ENCODE measurements at regions not wholly inside any gene's neighbourhood (a gene's known extent, or its start where the extent isn't known, plus 50 kb on each side); places are given as distances from the start of the nearest gene placed in this dataset.

- ChIA-PET POLR2A (no interaction called here), CTCF (no interaction called here)
- no peak for TF ChIP-seq ZNF658 (tag by site-specific recombination; IDR thresholded peaks at IDR 0.05)
- TF ChIP-seq ZNF394 (tag by site-specific recombination; IDR thresholded peaks at IDR 0.05; ENCODE audit: borderline replicate concordance): no peak
- TF ChIP-seq ZNF133 (tag by site-specific recombination; IDR thresholded peaks at IDR 0.05): no peak
- no peak for TF ChIP-seq GLI4 (tag by site-specific recombination; IDR thresholded peaks at IDR 0.05)
- no peak for TF ChIP-seq ZNF776 (tag by site-specific recombination; IDR thresholded peaks at IDR 0.05; ENCODE audit: borderline replicate concordance)
- TF ChIP-seq ZNF596 (tag by site-specific recombination; IDR thresholded peaks at IDR 0.05): no peak
- TF ChIP-seq PRDM2 (tag by site-specific recombination; IDR thresholded peaks at IDR 0.05; ENCODE audit: borderline replicate concordance): no peak
- no peak for TF ChIP-seq ZBTB8A (tag by site-specific recombination; IDR thresholded peaks at IDR 0.05)
- no peaks in the 10 kb centered on the region for H3K4me1 ChIP-seq (ENCODE audit: control insufficient read depth, insufficient read depth, low read length)
- H3K4me3 ChIP-seq (ENCODE audit: low read depth, low read length): no peak overlapping the region
- no peaks in the 10 kb centered on the region for H3K9me3 ChIP-seq (ENCODE audit: control insufficient read depth, insufficient read depth, low read depth, low read length)
- H3K27ac ChIP-seq (ENCODE audit: extremely low read depth, low read depth, low read length): no peak overlapping the region
- no peaks in the 10 kb centered on the region for H3K36me3 ChIP-seq (ENCODE audit: control insufficient read depth in 2 of 2, insufficient read depth in 1 of 2, low read length in 2 of 2)
Measured at GRCh38 chr13:37429976-37430375, 168.6 kb downstream of the POSTN start.

DNA sequence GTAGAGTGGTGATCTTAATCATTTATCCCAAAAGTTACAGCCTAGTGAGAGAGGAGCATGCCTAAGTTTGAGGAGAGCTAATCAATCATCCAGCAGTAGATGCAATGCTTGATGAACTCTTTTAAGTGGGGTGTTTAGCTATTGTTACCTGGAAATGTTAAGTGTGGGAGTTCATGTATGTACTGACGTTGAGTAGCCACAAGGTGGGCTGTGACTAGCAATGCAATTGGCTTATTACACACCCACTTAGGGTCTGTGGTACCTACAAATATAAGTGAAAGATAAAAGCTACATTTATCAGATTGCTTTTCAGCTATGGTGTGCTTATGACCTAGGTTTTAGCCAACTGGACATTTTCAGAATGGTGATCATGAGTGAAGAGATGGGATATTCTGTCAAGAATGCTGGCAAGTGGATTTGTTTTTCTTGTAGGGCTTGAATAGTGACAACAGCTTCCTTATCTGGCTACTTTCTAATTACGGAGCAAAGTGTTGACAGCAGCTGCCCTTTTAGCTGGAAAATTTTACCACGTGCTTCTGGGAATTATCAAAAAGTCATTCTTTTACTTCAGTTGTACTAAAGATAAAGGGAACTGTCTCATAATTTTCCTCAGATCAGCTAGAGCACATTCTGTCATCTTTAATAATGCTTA, 170.6 kb downstream of the POSTN start:
- Histone ChIP-seq H3K4me1 (ENCODE audit: control insufficient read depth, insufficient read depth, low read length) (no peaks in the 10 kb centered on the region), H3K36me3 (ENCODE audit: control insufficient read depth in 2 of 2, insufficient read depth in 1 of 2, low read length in 2 of 2) (no peaks in the 10 kb centered on the region), H3K27ac (ENCODE audit: extremely low read depth, low read depth, low read length) (no peak overlapping the region), H3K9me3 (ENCODE audit: control insufficient read depth, insufficient read depth, low read depth, low read length) (no peaks in the 10 kb centered on the region), H3K4me3 (ENCODE audit: low read depth, low read length) (no peak overlapping the region)
- ChIA-PET CTCF (interaction anchor here (0.9 to 1.1 kb wide), 3 partner anchors 88 to 201 kb away, joined by 3 read pairs; no protein-coding TSS in a partner anchor), POLR2A (no interaction called here)
- TF ChIP-seq TRIM28 (IDR thresholded peaks at IDR 0.05; ENCODE audit: borderline replicate concordance, low read length) (no peak), ZNF174 (tag by site-specific recombination; IDR thresholded peaks at IDR 0.05) (no peak), ZNF23 (tag by site-specific recombination; IDR thresholded peaks at IDR 0.05; ENCODE audit: borderline replicate concordance) (no peak), ZNF544 (tag by site-specific recombination; IDR thresholded peaks at IDR 0.05) (no peak), ZNF670 (tag by site-specific recombination; IDR thresholded peaks at IDR 0.05; ENCODE audit: low read depth) (no peak), ZSCAN30 (tag by site-specific recombination; IDR thresholded peaks at IDR 0.05) (no peak), ZSCAN4 (tag by site-specific recombination; IDR thresholded peaks at IDR 0.05) (no peak), BCL11B (tag by site-specific recombination; IDR thresholded peaks at IDR 0.05; ENCODE audit: low read depth) (no peak), ZNF169 (tag by site-specific recombination; IDR thresholded peaks at IDR 0.05) (no peak)
- TF ChIP-seq, protein P1, sequence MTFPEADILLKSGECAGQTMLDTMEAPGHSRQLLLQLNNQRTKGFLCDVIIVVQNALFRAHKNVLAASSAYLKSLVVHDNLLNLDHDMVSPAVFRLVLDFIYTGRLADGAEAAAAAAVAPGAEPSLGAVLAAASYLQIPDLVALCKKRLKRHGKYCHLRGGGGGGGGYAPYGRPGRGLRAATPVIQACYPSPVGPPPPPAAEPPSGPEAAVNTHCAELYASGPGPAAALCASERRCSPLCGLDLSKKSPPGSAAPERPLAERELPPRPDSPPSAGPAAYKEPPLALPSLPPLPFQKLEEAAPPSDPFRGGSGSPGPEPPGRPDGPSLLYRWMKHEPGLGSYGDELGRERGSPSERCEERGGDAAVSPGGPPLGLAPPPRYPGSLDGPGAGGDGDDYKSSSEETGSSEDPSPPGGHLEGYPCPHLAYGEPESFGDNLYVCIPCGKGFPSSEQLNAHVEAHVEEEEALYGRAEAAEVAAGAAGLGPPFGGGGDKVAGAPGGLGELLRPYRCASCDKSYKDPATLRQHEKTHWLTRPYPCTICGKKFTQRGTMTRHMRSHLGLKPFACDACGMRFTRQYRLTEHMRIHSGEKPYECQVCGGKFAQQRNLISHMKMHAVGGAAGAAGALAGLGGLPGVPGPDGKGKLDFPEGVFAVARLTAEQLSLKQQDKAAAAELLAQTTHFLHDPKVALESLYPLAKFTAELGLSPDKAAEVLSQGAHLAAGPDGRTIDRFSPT (tag by site-specific recombination; IDR thresholded peaks at IDR 0.05): no peak

Data from HEK293 (cell line).